SK-N-SH treated with all-trans-retinoic acid at 6 μM for 48 hours (cell line): ENCODE measurements at regions not wholly inside any gene's neighbourhood (a gene's known extent, or its start where the extent isn't known, plus 50 kb on each side); places are given as distances from the start of the nearest gene placed in this dataset.

Source experiments
- ATAC-seq: fragments of 200-7000 bp; cut with Tn5 transposase; 3 replicates; pipeline ENCODE4 v1.9.1; 2020; ENCODE audit warnings: mild to moderate bottlenecking, moderate library complexity
- ARNTL ChIP-seq: fragments of 450-650 bp; formaldehyde crosslinking; IDR thresholded peaks from 2 replicates; pipeline ENCODE4 v1.5.0; 2020; ENCODE audit warnings: low read depth, mild to moderate bottlenecking, moderate library complexity, borderline replicate concordance
- BACH2 ChIP-seq: fragments of 250-450 bp; sonication (Bioruptor Pico); IDR thresholded peaks from 2 replicates; pipeline ENCODE4 v1.9.0; 2021; ENCODE audit warnings: mild to moderate bottlenecking, borderline replicate concordance
- CREB5 ChIP-seq: fragments of 250-450 bp; sonication (Bioruptor Pico); IDR thresholded peaks from 2 replicates; pipeline ENCODE4 v1.5.1; 2020; ENCODE audit warnings: low read depth, mild to moderate bottlenecking, moderate library complexity
- CSDC2 ChIP-seq: fragments of 250-450 bp; sonication (Bioruptor Pico); IDR thresholded peaks from 2 replicates; pipeline ENCODE4 v1.5.0; 2020; ENCODE audit warnings: mild to moderate bottlenecking, moderate library complexity
- GLIS3 ChIP-seq: fragments of 250-450 bp; sonication (Bioruptor Pico); IDR thresholded peaks from 2 replicates; pipeline ENCODE4 v1.5.0; 2020; ENCODE audit warnings: mild to moderate bottlenecking, moderate library complexity
- ISL1 ChIP-seq: fragments of 250-450 bp; sonication (Bioruptor Pico); IDR thresholded peaks from 2 replicates; pipeline ENCODE4 v2.1.2; 2022; ENCODE audit warnings: mild to moderate bottlenecking, moderate library complexity
- OSR1 ChIP-seq: fragments of 250-450 bp; sonication (Bioruptor Pico); IDR thresholded peaks from 2 replicates; pipeline ENCODE4 v1.8.0; 2022; ENCODE audit warnings: moderate library complexity, mild to moderate bottlenecking, inconsistent platforms
- PATZ1 ChIP-seq: fragments of 250-450 bp; sonication (Bioruptor Pico); IDR thresholded peaks from 2 replicates; pipeline ENCODE4 v1.8.0; 2020; ENCODE audit warnings: mild to moderate bottlenecking, moderate library complexity, borderline replicate concordance
- POU6F1 ChIP-seq: fragments of 250-450 bp; sonication (Bioruptor Pico); IDR thresholded peaks from 2 replicates; pipeline ENCODE4 v1.8.0; 2021; ENCODE audit warnings: low read depth, mild to moderate bottlenecking, moderate library complexity, borderline replicate concordance
- PPARA ChIP-seq: fragments of 250-450 bp; sonication (Bioruptor Pico); IDR thresholded peaks from 2 replicates; pipeline ENCODE4 v1.5.0; 2020; ENCODE audit warnings: mild to moderate bottlenecking, borderline replicate concordance
- TCF4 ChIP-seq: fragments of 250-450 bp; sonication (Bioruptor Pico); IDR thresholded peaks from 2 replicates; pipeline ENCODE4 v1.8.0; 2021; ENCODE audit warnings: mild to moderate bottlenecking, moderate library complexity, borderline replicate concordance
- TOX ChIP-seq: fragments of 250-450 bp; sonication (Bioruptor Pico); IDR thresholded peaks from 2 replicates; pipeline ENCODE4 v1.8.0; 2021; ENCODE audit warnings: mild to moderate bottlenecking, moderate library complexity, borderline replicate concordance
- TSHZ2 ChIP-seq: fragments of 250-450 bp; sonication (Bioruptor Pico); IDR thresholded peaks from 2 replicates; pipeline ENCODE4 v1.5.0; 2020; ENCODE audit warnings: mild to moderate bottlenecking, moderate library complexity
- ZFP3 ChIP-seq: fragments of 250-450 bp; sonication (Bioruptor Pico); IDR thresholded peaks from 2 replicates; pipeline ENCODE4 v1.5.0; 2020; ENCODE audit warnings: mild to moderate bottlenecking, moderate library complexity
- ZFP30 ChIP-seq: fragments of 450-650 bp; formaldehyde crosslinking; IDR thresholded peaks from 2 replicates; pipeline ENCODE4 v1.5.0; 2022; ENCODE audit warnings: mild to moderate bottlenecking, moderate library complexity
- ZNF565 ChIP-seq: fragments of 450-650 bp; formaldehyde crosslinking; conservative IDR thresholded peaks from 2 replicates; pipeline ENCODE4 v1.5.0; 2020; ENCODE audit warnings: low read depth, mild to moderate bottlenecking, moderate library complexity
- ZNF70 ChIP-seq: fragments of 450-650 bp; formaldehyde crosslinking; IDR thresholded peaks from 2 replicates; pipeline ENCODE4 v1.5.0; 2020; ENCODE audit warnings: mild to moderate bottlenecking, moderate library complexity
- ZNF8 ChIP-seq: fragments of 450-650 bp; formaldehyde crosslinking; IDR thresholded peaks from 2 replicates; pipeline ENCODE4 v1.5.0; 2020; ENCODE audit warnings: mild to moderate bottlenecking, moderate library complexity

GRCh38 chr1:240682859-240683242 is 70.9 kb upstream of the GREM2 start:
- ATAC-seq = no peak
- TF ChIP-seq POU6F1 (CRISPR knock-in tag) (no peak), GLIS3 (CRISPR knock-in tag) (no peak), ZNF70 (no peak), ZFP3 (CRISPR knock-in tag) (no peak), BACH2 (CRISPR knock-in tag) (no peak), PATZ1 (CRISPR knock-in tag) (no peak), PPARA (CRISPR knock-in tag) (no peak), ZNF565 (CRISPR knock-in tag) (no peak), ISL1 (CRISPR knock-in tag) (no peak), TOX (no peak), TSHZ2 (CRISPR knock-in tag) (no peak), CREB5 (CRISPR knock-in tag) (no peak), OSR1 (no peak), ZFP30 (CRISPR knock-in tag) (no peak)

- ATAC-seq = no peak
- TF ChIP-seq ZNF8 (CRISPR knock-in tag) (no peak), PPARA (CRISPR knock-in tag) (no peak), TCF4 (CRISPR knock-in tag) (no peak), PATZ1 (CRISPR knock-in tag) (no peak), CREB5 (CRISPR knock-in tag) (no peak), TOX (no peak)
- TF ChIP-seq, all 23 proteins: peak for 0
These were observed 70.4 kb upstream of the GREM2 start for GRCh38 chr1:240682166-240682858.

GRCh38 chr1:240672132-240672811 is 60.3 kb upstream of the GREM2 start:
- TF ChIP-seq ISL1 (CRISPR knock-in tag) = no peak
- no peak for TF ChIP-seq ARNTL (CRISPR knock-in tag)
- no peak for TF ChIP-seq ZFP30 (CRISPR knock-in tag)
- no peak for TF ChIP-seq CSDC2 (CRISPR knock-in tag)
- TF ChIP-seq, all 23 proteins: peak for 0
- no peak for ATAC-seq
